HG02610 (cell line): ENCODE measurements at regions not wholly inside any gene's neighbourhood (a gene's known extent, or its start where the extent isn't known, plus 50 kb on each side); places are given as distances from the start of the nearest gene placed in this dataset.
"Not testable (repeated sequence)": the region's sequence is repeated elsewhere in the genome, so short reads cannot be mapped to it uniquely, and the experiment has no call there.

Source experiments
- ATAC-seq: cut with Tn5 transposase; IDR thresholded peaks from one replicate; pipeline ENCODE4 v1.9.1; 2021; ENCODE audit warnings: mild to moderate bottlenecking, moderate library complexity; ENCODE audit not compliant: unreplicated experiment

DNA sequence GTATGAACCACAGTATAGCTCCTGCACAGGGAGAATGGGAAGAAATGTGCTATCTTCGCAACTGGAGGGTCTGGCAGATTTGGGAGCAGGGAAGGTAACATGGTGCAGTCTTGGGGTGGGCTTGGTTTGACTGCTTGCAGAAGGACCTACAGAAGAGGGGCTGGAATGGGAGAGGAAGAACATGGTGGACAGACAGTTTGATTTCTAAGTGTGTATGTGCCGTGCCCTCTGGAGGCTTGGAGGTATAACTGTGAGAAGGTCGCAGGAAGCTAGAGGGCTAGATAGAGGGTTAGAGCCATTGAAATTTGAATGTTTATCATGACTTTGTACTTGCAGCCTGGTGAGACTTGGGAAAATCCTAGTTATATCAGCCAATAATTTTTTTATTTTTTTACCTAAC, 169.2 kb downstream of the SQOR start:
- ATAC-seq = no peak

DNA sequence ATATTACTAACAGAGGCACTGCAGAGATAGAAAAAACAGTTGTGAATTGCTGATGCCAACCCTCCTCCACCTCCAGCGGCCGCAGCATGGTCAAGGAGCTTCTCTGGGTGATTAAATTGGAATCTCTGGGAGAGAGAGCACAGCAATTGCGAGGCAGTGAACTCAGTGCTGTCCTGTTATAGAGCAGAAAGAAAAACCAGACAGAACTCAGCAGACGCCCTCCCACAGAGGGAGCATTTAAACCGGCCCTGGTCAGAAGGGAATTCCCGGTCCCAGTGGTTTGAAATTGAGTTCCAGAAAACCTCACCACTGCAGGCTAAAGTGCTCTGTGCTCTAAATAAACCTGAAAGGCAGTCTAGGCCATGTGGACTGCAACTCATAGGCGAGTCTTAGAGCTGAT, 175.4 kb downstream of the SQOR start:
- ATAC-seq = no peak

GRCh38 chr15:45812200-45812599, 177.4 kb downstream of the SQOR start:
- ATAC-seq = no peak

DNA sequence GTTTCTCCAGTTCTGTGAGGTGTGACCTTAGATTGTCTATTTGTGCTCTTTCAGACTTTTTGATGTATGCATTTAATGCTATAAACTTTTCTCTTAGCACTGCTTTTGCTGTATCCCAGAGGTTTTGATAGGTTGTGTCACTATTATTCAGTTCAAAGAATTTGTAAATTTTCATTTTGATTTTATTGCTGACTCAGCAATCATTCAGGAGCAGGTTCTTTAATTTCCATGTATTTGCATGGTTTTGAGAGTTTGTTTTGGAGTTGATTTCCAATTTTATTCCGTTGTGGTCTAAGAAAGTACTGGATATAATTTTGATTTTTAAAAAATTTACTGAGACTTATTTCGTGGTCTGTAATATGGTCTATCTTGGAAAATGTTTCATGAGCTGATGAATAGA, 182.7 kb downstream of the SQOR start:
- ATAC-seq = not testable (repeated sequence)

DNA sequence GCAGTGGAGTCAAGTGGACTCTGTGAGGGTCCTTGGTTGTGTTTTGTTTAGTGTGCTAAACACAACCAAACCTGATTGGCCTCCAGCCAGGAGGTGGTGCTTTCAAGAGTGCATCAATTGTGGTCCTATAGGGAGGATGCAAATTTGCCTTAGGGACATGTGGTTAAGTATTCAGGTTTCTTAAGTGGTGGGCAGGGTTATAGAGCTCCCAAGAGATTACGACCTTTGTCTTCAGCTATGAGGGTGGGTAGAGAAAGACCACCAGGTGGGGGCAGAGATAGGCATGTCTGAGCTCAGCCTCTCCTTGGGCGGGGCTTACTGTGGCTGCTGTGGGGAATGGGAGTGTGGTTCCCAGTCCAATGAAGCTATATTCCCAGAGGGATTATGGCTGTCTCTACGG, 186.6 kb downstream of the SQOR start:
- no peak for ATAC-seq

GRCh38 chr15:45822968-45823367, 188.1 kb downstream of the SQOR start:
- ATAC-seq = not testable (repeated sequence)

- no peak for ATAC-seq
These were observed 192.4 kb downstream of the SQOR start for GRCh38 chr15:45827275-45827674.

GRCh38 chr15:45827766-45828165, 192.9 kb downstream of the SQOR start:
- no peak for ATAC-seq

- no peak for ATAC-seq
These were observed 194.7 kb downstream of the SQOR start for GRCh38 chr15:45829336-45830153.

GRCh38 chr15:45831787-45832186, 197.0 kb downstream of the SQOR start:
- no peak for ATAC-seq

- ATAC-seq = no peak
These were observed 199.8 kb downstream of the SQOR start for GRCh38 chr15:45834622-45835021.

DNA sequence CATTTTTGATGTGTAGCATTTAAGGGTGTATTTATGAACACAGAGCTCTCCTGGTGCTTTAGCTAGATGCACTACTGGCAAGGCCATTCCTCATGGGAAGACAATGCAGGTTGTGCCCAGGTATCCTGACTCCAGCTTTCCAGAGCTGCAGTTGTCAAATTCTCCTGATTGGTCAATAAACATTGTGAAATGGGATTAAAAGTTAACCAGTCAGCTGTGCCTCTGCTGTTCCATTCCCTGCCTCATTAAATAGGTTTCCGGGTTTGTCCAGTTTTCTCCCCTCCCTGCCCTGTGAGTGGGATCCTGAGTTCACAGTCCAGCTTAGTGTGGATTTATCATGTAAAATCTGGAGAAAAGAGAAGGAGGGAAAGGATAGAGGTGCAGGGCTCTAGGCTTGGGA, 207.3 kb downstream of the SQOR start:
- ATAC-seq = no peak

DNA sequence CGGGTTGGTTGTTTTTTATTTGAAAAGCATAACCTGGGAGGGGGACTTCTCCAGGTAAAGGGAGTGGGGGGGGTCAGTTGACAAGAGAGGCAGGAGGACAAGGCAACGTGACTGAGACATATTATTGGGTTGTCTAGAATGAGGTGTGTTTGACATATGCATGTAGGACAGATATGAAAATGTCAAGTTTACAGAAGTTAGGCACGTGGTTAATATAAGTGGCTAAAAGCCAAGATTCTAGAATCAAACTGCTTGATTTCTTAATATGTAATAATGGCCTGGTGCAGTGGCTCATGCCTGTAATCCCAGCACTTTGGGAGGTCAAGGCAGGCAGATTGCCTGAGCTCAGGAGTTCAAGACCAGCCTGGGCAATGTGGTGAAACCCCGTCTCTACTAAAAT, 212.8 kb downstream of the SQOR start:
- ATAC-seq = no peak

- ATAC-seq = no peak
These were observed 214.3 kb downstream of the SQOR start for GRCh38 chr15:45849136-45849535.

DNA sequence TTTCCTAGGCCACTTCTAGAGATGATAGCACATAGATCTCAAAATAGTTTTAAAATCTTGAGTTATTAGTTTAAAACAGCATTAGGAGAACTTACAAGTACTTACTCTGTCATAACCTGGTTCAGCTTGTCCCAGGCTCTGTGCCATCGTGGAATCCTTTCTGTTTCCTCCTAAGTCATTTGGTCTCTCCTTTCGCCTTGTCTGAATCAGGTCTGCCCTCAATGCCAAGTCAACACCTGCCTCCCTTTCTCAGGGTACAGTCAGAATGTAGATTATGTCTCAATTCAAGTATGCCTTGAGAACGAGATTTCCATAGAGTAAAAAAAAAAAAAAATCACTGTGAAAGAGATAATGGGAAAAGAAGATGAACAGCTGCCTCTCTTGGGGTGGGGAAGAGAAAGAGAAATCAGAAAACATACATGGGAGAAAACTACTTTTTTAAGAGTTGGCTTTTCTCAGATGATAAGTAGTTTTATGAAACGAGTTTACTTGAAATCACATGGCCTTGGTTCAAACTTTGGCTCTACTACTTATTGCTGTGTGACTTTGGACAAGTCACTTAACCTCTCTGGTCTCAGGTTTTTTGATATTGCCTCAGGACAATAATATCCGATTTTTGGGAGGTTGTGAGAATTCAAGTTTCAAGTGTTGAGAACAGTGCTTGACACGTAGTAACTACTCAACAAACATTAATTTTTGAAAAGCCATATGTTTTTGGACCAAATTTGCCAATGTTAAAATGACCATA, 219.8 kb downstream of the SQOR start:
- no peak for ATAC-seq

DNA sequence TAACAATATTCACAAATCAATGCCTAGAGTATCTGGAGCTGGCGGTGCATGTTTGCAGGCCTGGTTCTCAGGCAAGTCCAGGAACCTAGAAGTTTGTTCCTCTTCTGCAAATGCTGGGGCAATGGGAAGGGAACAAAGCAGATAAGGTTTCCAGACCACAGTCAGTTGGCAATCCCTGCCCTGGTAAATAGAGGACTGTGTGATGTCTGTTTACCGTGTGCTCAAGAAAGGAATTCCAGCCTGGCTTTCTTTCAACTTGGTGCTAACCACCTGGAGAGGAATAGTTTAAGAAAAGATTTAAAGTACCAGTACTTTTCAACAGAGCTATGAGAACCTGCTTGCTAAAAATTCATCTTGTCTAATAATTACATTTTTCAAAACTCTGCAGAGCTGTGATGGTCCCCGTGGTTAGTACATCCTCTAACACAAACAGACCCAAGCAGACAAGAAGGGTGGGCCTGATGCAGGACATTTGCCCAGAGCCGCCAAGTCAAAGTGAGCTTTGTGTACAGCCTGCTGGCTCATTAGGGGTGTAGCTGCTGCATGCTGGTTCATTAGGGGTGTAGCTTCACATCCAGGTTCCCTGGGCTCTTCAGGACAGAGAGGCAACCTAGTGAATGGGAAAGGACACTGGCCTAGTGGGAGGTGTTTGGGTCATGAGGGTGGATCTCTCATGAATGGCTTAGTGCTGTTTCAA, 220.5 kb downstream of the SQOR start:
- no peak for ATAC-seq

- ATAC-seq = no peak
These were observed 221.2 kb downstream of the SQOR start for GRCh38 chr15:45855907-45856579.

DNA sequence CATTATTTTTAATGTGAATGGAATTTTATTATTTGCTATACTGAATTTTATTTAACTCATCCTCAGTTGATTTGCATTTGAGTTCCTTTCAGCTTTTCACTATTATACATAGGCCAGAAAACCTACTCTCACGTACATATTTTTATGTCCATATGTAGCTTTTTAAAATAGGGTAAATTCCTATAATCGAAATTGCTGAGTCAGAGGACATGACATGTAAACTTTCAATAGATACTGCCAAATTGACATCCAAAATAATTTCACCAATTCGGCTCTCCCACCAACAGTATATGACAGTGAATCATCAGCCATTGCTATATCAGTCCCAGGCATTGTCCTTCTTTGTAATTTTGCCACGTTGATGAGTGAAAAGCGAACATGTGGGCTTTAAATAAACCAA, 222.5 kb downstream of the SQOR start:
- ATAC-seq = no peak

DNA sequence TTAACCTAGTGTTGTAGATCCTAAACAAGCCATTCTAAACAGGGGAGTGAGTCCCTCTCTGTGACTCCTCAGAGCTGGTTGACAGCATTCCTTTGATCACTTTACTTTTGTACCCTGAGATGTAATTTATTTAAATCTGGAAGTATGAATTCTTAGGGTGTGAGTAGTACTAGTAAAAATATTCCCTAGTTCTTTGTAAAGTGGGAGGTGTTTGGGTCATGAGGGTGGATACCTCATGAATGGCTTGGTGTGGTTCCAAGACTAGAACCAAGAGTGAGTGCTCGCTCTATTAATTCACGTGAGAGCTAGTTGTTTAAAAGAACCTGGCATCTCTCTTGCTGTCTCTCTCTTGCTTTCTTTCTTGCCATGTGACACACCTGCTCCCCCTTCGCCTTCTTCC, 223.7 kb downstream of the SQOR start:
- no peak for ATAC-seq

GRCh38 chr15:45862034-45862433, 227.2 kb downstream of the SQOR start:
- ATAC-seq = no peak

DNA sequence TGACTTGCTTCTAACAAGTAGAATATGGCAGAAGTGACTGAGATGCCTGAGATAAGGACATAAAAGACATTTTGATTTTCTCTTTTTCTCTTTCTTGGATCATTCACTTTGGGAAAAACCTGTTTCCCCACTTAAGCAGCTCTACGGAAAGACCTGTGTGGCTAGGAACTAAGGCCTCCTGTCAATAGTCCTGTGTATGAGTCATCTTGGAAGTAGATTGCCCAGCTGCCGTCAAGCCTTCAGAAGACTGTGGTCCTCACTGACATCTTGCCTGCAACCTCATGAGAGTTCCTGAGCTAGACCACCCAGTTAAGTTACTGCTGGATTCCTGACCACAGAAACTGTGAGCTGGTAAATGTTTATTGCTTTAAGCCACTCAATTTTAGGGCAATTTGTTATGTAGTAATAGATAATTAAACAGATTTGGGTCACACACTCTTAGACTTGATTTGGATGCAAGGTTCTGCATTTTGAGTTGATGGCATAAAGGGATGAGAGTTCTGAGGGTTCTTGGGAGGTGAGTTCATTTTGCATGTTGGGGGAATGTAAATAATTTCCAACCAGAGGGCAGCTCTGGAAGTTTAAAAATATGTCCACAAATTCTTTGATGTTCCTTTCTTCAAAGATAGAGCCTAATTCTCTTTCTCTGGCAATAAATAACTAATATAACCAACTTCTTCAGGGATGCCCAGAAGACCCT, 229.2 kb downstream of the SQOR start:
- no peak for ATAC-seq
